ENCODE measurements at regions not wholly inside any gene's neighbourhood (a gene's known extent, or its start where the extent isn't known, plus 50 kb on each side); places are given as distances from the start of the nearest gene placed in this dataset.

GRCh38 chr5:68431186-68431585, 215.6 kb downstream of the PIK3R1 start:
- no peak for DNase-seq (ENCODE audit: low read depth in 2 of 2)

GRCh38 chr5:68431601-68432337, 216.2 kb downstream of the PIK3R1 start:
- no peak for DNase-seq (ENCODE audit: low read depth in 2 of 2)

- DNase-seq (ENCODE audit: low read depth in 2 of 2): no peak
Observed at GRCh38 chr5:68432682-68433081, 217.1 kb downstream of the PIK3R1 start.

DNA sequence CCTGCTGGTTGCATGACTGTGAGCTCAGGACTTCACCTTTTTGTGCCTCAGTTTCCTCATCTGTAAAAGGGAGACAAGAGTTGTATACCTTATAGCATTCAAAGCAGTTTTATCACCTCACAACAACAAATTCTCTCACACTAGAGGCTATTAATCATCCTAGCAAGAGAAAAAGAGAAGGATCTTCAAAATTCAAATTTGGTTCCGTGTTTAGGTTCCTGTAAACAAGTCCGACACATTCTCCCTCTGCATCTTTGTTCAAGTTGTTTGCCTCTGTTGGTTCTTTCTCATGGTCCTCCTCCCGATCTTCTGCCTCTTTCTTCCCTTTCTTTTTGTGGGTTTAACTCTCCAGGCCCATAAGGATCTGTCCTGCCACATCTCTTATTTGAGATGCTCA, 218.0 kb downstream of the PIK3R1 start:
- DNase-seq (ENCODE audit: low read depth in 2 of 2): no peak

GRCh38 chr5:68433923-68434879, 218.6 kb downstream of the PIK3R1 start:
- DNase-seq (ENCODE audit: low read depth in 2 of 2): peak; percentile 70 to 75

GRCh38 chr5:68435611-68436010, 220.1 kb downstream of the PIK3R1 start:
- DNase-seq (ENCODE audit: low read depth in 2 of 2): no peak

GRCh38 chr5:68436686-68437520, 221.3 kb downstream of the PIK3R1 start:
- no peak for DNase-seq (ENCODE audit: low read depth in 2 of 2)

DNA sequence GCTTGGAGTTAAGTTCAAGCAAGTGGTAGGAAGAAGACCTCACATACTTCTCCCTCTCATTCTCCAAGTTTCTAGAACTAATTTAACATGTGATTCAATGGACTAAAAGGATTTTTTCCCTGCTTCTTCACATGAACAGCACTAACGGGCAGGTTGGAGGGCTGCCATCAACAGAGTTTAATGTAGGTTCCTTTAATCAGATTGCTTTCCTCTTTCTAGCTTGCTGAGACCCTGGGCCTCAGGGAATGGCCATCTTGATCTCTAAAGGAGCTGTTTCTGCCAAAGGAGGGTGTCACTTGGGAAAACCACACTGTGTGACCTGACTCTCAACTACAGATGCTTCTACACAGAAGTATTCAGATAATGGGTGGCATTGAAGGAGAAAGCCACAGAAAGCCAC, 223.3 kb downstream of the PIK3R1 start:
- DNase-seq (ENCODE audit: low read depth in 2 of 2): no peak

- DNase-seq (ENCODE audit: low read depth in 2 of 2): no peak
Observed at GRCh38 chr5:68440245-68440644, 224.7 kb downstream of the PIK3R1 start.

DNA sequence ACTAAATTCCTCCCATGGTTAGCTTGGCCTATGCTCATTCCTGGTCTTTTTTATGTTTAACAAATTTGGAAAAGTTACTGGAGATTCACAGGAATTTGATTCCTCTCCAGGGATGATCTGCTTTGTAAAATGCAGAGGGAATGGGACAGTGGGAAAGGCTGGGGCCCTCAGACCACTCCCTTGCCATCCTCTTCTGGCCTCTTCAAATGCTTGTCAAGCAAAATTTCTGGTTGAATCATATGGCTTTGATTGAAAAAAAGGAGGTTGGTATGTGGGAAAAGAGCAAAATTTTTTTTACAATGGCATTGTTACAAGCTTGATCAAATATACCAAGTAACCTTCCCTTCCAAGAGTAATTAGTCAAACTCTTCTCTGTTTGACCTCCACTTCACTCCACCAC, 225.1 kb downstream of the PIK3R1 start:
- DNase-seq (ENCODE audit: low read depth in 2 of 2): no peak

DNA sequence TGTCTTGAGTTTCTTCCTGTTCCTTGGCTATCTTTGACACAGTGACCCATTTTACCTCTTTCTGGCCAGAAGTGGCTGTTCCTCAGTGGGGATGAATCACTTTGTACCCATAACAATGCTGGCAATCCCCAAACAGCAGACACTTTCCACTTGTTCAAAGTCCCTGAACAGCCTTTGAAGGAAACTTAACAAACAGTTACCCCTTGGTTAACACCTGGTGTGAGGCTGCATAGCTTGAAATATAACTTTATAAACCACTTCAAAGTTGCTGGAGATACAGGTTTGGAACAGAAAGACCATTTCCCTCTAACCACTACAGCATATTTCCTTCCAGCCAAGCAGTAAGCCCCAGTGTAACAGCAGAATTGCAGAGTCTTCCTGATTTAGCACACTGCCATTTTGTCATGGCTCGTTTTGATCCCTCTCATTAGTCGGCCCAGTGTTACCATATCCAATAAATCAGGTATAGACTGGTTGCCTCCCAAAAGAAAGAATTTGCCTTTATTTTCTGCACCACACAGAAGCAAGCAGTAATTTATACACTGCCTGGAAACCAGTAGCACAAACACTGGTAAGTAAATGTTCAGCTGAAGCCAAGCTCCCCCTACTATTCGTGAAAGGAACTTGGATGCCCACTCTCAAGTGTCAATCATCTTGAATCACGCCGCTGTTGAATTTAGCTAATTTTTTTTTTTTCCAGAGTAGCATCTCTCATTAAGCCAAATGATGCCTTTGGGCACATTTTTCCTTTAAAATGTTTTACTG, 225.9 kb downstream of the PIK3R1 start:
- no peak for DNase-seq (ENCODE audit: low read depth in 2 of 2)

- DNase-seq (ENCODE audit: low read depth in 2 of 2): no peak
Observed at GRCh38 chr5:68443091-68443490, 227.5 kb downstream of the PIK3R1 start.

DNA sequence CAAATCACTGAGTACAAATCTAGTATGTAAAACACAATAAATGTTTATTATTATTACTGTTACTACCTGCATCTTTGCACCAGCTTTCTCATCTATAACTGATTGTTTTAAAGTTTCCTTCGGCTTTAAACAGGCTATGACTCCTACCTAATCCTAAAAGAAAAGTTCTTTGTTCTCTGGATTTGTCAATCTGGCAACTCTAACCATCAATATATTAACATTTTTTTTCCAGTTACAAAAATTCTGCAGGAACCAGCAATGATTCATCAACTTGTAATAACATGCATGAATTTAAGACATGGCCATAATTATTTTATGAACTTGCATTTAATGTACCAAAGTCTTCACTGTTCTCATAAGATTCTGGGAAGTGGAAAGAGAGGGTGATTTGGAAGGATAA, 228.5 kb downstream of the PIK3R1 start:
- no peak for DNase-seq (ENCODE audit: low read depth in 2 of 2)

- DNase-seq (ENCODE audit: low read depth in 2 of 2): no peak
Observed at GRCh38 chr5:68444833-68445232, 229.3 kb downstream of the PIK3R1 start.

- no peak for DNase-seq (ENCODE audit: low read depth in 2 of 2)
Observed at GRCh38 chr5:68445257-68446069, 229.9 kb downstream of the PIK3R1 start.

- DNase-seq (ENCODE audit: low read depth in 2 of 2): no peak
Observed at GRCh38 chr5:68446070-68446357, 230.5 kb downstream of the PIK3R1 start.

DNA sequence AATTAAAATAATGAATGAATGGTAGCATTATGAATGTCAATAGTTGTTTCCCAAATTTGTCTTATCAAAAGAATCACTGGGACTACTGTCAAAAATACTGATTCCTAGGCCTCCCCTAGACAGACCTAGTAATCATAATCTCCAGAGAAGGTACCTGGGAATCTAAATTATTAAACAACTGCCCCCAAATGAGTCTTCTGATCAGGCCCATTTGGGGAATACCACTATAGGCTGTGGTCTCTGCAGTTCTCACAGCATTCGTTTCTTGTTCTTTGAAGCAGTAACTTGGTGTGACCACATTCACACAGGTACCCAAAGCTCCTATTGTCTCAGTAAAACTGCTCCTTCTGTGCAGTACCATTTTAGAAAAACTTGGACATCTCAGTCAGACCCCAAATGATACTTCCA, 230.9 kb downstream of the PIK3R1 start:
- DNase-seq (ENCODE audit: low read depth in 2 of 2): no peak

DNA sequence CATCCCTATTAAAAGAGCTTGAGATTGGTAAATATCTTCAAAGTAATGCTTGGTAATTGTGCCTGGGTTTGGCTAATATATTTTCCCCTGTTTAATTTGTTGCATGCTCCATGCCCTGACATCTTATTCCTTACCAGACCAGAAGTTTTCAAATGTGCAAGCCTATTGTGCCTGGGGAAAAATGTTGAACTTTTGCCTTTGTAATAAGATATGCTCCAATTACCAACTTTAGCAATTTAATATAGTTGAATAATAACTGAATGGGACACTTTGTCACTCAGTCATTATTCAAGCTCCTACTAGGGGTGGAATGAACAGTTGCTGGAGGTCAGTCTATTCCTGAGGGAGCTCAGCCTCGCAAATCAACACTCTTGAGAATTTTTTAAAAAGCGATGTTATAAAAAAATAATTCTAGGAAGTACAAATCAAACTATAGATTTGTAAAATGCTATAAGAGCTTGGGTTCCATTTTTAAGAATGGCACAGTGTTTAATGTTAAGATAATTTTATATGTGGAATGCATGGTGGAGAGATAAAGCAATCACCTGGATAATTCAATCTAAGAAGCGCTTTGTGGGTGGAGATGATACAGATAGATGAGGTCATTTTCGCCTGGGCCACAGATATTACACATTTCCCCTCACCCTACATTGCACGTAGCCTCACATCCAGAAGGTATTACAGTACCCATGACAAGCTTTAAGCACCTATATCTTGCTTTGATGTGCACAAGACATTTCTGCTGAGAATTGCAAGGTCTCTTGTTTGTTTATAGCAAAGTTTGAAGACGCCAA, 231.8 kb downstream of the PIK3R1 start:
- DNase-seq (ENCODE audit: low read depth in 2 of 2): no peak

DNA sequence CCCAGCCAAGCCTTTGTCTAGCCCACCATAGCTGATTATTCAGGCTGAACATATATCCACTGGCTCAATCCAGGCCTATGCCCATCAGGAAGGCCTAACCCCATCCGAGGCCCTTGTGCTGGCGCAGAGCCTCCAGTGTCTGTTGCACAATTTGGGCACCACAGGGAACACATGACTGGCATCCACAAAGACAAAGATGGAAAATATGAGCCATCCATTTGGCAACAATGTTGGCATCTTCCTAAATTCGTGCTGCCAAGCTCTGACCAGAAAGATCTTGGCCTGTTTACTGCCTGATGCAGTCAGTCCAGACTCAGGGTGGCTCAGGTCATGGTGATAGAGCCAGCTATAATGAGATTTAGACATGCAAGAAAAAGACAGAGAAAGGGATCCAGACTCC, 233.8 kb downstream of the PIK3R1 start:
- no peak for DNase-seq (ENCODE audit: low read depth in 2 of 2)

Data from stimulated activated CD8-positive, alpha-beta memory T cell treated with anti-CD3 and anti-CD28 coated beads, Interleukin-7, amount 100 ng/mL, for 1 hour (primary cell).